ENCODE measurements at regions not wholly inside any gene's neighbourhood (a gene's known extent, or its start where the extent isn't known, plus 50 kb on each side); places are given as distances from the start of the nearest gene placed in this dataset.

DNA sequence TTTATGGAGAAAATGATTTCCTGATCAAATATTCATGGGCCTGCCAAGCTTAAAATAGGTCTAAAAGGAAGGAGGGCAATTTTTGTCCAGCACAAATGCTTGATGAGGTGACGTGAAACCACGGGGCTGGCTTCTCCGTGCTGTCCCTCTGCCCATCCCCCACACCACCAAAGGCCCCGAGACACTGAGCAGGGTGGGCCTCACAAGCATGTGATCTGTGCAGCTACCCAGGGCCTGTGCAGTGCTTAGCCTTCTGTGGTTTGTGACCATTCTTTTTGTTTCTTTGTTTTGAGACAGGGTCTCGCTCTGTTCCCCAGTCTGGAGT, 94.8 kb upstream of the RTL6 start:
- Mint-ChIP-seq H3K4me3 (no peak overlapping the region), H3K27ac (peak overlapping the region; percentile 67), H3K36me3 (no peaks in the 10 kb centered on the region), H3K4me1 (peaks cover 4% of the 10 kb centered on the region), H3K27me3 (ENCODE audit: low read depth) (peaks cover 92% of the 10 kb centered on the region), H3K9me3 (peaks cover 5% of the 10 kb centered on the region)
- DNase-seq (ENCODE audit: low spot score in 2 of 2, unreplicated experiment in 2 of 2) = no peak
- TF ChIP-seq, protein P1, sequence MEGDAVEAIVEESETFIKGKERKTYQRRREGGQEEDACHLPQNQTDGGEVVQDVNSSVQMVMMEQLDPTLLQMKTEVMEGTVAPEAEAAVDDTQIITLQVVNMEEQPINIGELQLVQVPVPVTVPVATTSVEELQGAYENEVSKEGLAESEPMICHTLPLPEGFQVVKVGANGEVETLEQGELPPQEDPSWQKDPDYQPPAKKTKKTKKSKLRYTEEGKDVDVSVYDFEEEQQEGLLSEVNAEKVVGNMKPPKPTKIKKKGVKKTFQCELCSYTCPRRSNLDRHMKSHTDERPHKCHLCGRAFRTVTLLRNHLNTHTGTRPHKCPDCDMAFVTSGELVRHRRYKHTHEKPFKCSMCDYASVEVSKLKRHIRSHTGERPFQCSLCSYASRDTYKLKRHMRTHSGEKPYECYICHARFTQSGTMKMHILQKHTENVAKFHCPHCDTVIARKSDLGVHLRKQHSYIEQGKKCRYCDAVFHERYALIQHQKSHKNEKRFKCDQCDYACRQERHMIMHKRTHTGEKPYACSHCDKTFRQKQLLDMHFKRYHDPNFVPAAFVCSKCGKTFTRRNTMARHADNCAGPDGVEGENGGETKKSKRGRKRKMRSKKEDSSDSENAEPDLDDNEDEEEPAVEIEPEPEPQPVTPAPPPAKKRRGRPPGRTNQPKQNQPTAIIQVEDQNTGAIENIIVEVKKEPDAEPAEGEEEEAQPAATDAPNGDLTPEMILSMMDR (IDR thresholded peaks at IDR 0.05; ENCODE audit: unreplicated experiment) = no peak

DNA sequence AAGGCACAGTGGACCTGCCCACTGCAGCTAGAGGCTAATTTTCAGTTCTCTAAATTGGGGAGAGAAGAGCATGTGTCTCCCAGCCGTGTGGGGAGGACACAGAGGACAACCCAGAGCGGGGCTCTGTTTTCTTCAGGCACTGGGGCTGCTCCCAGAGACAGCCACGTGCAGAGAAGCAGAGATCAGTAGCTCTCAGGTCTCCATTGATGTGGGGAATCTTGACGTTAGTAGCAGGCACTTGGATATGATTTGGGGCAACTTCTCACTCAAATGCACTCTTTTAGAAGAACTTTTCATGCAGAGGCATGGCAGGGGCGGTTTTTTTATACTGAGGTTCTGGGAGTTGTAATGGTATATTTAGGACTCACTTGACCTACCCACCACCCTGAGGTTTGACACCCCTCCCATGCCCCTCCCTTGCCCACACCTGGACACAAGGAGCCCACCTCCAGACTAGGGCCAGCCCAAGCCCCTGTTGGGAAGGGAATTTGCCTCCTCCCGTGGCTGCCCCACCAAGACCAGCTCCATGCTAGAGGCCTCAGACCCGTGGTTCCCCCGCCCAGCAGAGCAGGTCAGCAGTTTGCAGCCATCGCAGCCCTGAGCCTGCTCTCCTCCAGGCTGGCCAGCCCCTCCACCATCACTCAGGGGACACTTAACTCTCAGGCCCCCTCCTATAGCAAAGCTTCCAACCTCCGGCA, 94.2 kb upstream of the RTL6 start:
- H3K27ac Mint-ChIP-seq = peak overlapping the region; percentile 67
- no peak overlapping the region for H3K4me3 Mint-ChIP-seq
- H3K36me3 Mint-ChIP-seq = no peaks in the 10 kb centered on the region
- no peak for DNase-seq (ENCODE audit: low spot score in 2 of 2, unreplicated experiment in 2 of 2)
- TF ChIP-seq, protein P1 (IDR thresholded peaks at IDR 0.05; ENCODE audit: unreplicated experiment) = no peak
- peaks cover 94% of the 10 kb centered on the region for H3K27me3 Mint-ChIP-seq (ENCODE audit: low read depth)
- H3K4me1 Mint-ChIP-seq = peaks cover 4% of the 10 kb centered on the region
- H3K9me3 Mint-ChIP-seq = peaks cover 9% of the 10 kb centered on the region

DNA sequence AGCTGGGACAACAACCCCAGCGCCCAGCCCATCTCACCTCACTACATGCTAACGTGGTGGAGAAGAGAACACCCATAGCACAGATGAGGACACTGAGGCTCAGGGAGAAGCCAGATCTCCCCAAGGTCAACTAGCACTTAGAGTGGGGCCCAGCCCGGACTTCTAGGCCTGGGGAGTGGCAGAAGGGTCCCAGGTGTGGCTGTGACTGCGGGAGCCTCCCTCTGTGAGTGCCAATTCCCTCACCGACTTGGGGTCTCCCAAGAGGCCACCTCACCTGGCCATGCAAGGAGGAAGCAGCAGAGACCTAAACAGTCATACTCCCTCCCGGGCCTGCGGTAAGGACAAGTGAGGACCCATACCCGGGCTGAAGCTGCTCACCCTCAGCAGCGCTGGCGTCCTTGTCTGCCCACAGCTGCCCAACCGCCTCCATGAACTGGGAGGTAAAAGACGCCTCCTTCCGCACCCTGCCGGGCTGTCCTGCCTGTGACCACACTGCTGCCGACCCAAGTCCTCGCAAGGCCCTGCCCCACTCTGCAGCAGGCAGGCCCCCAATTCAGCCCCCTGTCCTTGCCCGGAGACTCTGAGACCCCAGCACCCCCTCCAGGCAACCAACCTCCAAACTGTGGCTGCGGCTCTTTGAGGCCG, 93.2 kb upstream of the RTL6 start:
- TF ChIP-seq, protein P1 (IDR thresholded peaks at IDR 0.05; ENCODE audit: unreplicated experiment) = no peak
- no peak for DNase-seq (ENCODE audit: low spot score in 2 of 2, unreplicated experiment in 2 of 2)
- H3K9me3 Mint-ChIP-seq = peaks cover 9% of the 10 kb centered on the region
- no peak overlapping the region for H3K4me3 Mint-ChIP-seq
- H3K27me3 Mint-ChIP-seq (ENCODE audit: low read depth) = peaks cover 94% of the 10 kb centered on the region
- peaks cover 4% of the 10 kb centered on the region for H3K4me1 Mint-ChIP-seq
- H3K27ac Mint-ChIP-seq = no peak overlapping the region
- no peaks in the 10 kb centered on the region for H3K36me3 Mint-ChIP-seq

DNA sequence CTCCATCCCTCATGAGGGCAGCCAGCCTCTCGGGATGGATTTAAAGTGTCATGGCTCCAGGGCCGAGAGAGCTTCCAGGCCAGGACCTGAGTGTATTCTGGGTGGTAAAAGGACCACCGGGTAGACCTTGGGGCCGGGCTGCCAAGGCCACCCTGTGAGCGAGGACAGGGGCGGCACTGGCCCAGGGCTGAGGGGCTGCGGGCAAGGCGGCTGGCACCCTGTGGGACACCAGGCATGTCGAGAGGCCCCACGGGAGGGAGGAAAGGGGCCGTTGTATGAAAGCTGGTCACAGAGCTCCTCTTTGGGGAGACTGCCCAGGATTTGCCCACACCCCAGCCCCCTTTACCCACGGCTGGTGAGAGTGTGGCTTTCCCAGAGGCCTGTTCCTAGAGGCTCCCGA, 92.3 kb upstream of the RTL6 start:
- Mint-ChIP-seq H3K4me3 (no peak overlapping the region), H3K4me1 (peaks cover 4% of the 10 kb centered on the region), H3K36me3 (no peaks in the 10 kb centered on the region), H3K9me3 (peaks cover 9% of the 10 kb centered on the region), H3K27ac (no peak overlapping the region), H3K27me3 (ENCODE audit: low read depth) (peaks cover 94% of the 10 kb centered on the region)
- DNase-seq (ENCODE audit: low spot score in 2 of 2, unreplicated experiment in 2 of 2) = no peak
- TF ChIP-seq, protein P1 (IDR thresholded peaks at IDR 0.05; ENCODE audit: unreplicated experiment) = no peak

DNA sequence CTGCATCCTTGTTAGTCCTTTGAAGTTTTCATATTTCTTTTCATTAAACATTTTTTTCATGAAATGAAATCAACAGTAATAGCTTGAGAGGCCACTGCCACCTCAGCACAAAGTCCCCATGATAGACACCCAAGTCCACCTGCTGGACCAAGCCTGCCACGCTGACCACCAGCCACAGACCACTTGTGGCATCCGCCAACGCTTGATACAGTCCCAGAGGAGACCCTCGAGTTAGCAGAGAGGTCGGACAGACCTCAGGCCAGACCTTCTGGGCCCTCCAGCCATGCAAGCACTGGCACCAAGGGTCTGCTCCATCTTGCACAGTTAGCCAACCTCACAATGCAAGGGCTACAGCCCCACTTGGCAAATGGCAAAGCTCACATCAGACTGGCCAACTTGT, 91.8 kb upstream of the RTL6 start:
- TF ChIP-seq, protein P1 (IDR thresholded peaks at IDR 0.05; ENCODE audit: unreplicated experiment) = no peak
- Mint-ChIP-seq H3K36me3 (no peaks in the 10 kb centered on the region), H3K27me3 (ENCODE audit: low read depth) (peaks cover 94% of the 10 kb centered on the region), H3K27ac (no peak overlapping the region), H3K9me3 (peaks cover 9% of the 10 kb centered on the region), H3K4me1 (peaks cover 4% of the 10 kb centered on the region), H3K4me3 (no peak overlapping the region)
- DNase-seq (ENCODE audit: low spot score in 2 of 2, unreplicated experiment in 2 of 2) = no peak
